ENCODE measurements at regions not wholly inside any gene's neighbourhood (a gene's known extent, or its start where the extent isn't known, plus 50 kb on each side); places are given as distances from the start of the nearest gene placed in this dataset.

DNA sequence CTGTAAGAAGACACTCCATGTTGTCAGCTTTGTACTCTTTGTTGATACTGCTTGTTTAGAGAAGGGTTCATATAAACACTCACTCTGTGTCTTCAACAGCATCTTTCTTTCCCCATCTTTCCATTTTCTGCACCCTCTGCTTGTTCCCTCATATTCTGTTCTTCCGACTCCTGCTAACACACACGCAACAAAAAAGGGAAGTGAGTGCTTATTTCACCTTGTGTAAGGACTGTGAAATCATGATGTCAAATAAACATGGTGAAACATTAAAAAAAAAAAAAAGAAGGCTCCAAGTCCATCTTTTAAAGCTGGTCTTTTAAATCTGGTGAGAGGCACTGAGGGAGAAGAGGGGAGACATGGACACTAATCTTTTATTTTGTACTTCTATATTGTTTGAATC, 145.4 kb downstream of the RPAP3 start:
- Histone ChIP-seq H3K36me3 (no peaks in the 10 kb centered on the region), H3K4me3 (no peak overlapping the region), H3K27ac (no peak overlapping the region), H3K4me1 (ENCODE audit: control insufficient read depth in 1 of 2, low read depth in 2 of 2) (no peaks in the 10 kb centered on the region), H3K27me3 (replicated peaks; ENCODE audit: insufficient read depth) (no peaks in the 10 kb centered on the region), H3K9me3 (no peaks in the 10 kb centered on the region)
- ATAC-seq (ENCODE audit: insufficient number of reproducible peaks, low FRiP score, low read depth), result no peak
- TF ChIP-seq, protein P1, sequence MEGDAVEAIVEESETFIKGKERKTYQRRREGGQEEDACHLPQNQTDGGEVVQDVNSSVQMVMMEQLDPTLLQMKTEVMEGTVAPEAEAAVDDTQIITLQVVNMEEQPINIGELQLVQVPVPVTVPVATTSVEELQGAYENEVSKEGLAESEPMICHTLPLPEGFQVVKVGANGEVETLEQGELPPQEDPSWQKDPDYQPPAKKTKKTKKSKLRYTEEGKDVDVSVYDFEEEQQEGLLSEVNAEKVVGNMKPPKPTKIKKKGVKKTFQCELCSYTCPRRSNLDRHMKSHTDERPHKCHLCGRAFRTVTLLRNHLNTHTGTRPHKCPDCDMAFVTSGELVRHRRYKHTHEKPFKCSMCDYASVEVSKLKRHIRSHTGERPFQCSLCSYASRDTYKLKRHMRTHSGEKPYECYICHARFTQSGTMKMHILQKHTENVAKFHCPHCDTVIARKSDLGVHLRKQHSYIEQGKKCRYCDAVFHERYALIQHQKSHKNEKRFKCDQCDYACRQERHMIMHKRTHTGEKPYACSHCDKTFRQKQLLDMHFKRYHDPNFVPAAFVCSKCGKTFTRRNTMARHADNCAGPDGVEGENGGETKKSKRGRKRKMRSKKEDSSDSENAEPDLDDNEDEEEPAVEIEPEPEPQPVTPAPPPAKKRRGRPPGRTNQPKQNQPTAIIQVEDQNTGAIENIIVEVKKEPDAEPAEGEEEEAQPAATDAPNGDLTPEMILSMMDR (IDR thresholded peaks at IDR 0.05), result no peak
- no peak for DNase-seq (ENCODE audit: low spot score)

DNA sequence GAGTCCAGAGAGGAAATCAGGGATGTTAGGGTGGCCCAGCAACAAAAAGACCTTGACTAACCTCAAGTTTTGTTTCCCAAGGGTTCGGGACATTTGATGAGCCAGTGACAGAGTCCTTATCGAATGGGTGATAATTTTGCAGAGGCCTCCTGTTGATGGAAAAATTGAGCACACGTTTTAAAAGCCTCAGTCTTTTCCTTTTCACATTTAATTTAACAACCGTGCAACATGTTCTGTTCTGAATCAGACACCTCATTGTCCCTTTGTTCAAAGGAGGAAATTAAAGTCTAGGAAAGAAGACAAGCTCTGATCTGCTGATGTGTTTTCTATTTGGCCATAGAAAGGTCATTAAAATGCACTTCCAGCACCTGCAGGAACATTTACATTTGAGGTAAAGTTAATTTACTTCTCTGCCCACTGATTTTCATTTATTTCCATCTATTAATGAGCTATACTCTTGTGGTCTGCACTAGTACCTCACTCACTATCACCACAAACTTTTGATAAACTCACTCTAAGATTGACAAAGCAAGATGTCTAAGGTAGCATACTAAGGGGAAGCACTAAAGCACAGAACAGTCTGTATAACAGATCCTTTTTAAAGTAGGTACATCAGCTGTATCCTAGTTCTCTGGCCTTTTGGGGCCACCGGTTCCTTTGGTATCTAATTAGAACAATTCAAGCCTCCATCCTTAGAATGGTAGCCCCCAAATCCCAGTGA, 147.0 kb downstream of the RPAP3 start:
- H3K36me3 ChIP-seq, result no peaks in the 10 kb centered on the region
- H3K9me3 ChIP-seq, result no peaks in the 10 kb centered on the region
- TF ChIP-seq, protein P1 (IDR thresholded peaks at IDR 0.05), result no peak
- H3K27me3 ChIP-seq (replicated peaks; ENCODE audit: insufficient read depth), result no peaks in the 10 kb centered on the region
- no peaks in the 10 kb centered on the region for H3K4me1 ChIP-seq (ENCODE audit: control insufficient read depth in 1 of 2, low read depth in 2 of 2)
- no peak overlapping the region for H3K4me3 ChIP-seq
- H3K27ac ChIP-seq, result no peak overlapping the region
- no peak for DNase-seq (ENCODE audit: low spot score)
- ATAC-seq (ENCODE audit: insufficient number of reproducible peaks, low FRiP score, low read depth), result no peak

DNA sequence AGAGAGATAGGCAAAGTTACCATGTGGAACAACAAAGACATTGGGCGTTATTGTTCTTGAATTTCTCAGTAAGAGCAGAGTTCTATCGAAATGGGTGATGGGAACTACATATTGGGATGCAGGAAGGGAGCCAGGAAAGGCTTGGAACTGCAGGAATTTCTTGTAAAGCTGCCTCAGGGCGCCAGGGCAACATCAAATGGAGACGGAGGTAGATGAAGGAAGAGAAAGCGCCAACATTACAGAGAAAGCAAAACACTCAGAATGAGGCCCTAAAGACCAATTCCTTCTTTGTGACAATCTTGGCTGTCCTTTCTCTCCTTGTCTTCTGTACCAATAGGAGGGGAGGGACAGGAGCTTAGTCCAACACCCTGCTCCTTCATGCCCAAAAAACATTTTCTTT, 148.4 kb downstream of the RPAP3 start:
- no peaks in the 10 kb centered on the region for H3K36me3 ChIP-seq
- H3K27ac ChIP-seq, result no peak overlapping the region
- H3K27me3 ChIP-seq (replicated peaks; ENCODE audit: insufficient read depth), result no peaks in the 10 kb centered on the region
- H3K4me3 ChIP-seq, result peak overlapping the region; percentile 3
- H3K4me1 ChIP-seq (ENCODE audit: control insufficient read depth in 1 of 2, low read depth in 2 of 2), result no peaks in the 10 kb centered on the region
- DNase-seq (ENCODE audit: low spot score) (no peak), ATAC-seq (ENCODE audit: insufficient number of reproducible peaks, low FRiP score, low read depth) (no peak)
- H3K9me3 ChIP-seq, result peaks cover 8% of the 10 kb centered on the region
- TF ChIP-seq, protein P1 (IDR thresholded peaks at IDR 0.05), result no peak

DNA sequence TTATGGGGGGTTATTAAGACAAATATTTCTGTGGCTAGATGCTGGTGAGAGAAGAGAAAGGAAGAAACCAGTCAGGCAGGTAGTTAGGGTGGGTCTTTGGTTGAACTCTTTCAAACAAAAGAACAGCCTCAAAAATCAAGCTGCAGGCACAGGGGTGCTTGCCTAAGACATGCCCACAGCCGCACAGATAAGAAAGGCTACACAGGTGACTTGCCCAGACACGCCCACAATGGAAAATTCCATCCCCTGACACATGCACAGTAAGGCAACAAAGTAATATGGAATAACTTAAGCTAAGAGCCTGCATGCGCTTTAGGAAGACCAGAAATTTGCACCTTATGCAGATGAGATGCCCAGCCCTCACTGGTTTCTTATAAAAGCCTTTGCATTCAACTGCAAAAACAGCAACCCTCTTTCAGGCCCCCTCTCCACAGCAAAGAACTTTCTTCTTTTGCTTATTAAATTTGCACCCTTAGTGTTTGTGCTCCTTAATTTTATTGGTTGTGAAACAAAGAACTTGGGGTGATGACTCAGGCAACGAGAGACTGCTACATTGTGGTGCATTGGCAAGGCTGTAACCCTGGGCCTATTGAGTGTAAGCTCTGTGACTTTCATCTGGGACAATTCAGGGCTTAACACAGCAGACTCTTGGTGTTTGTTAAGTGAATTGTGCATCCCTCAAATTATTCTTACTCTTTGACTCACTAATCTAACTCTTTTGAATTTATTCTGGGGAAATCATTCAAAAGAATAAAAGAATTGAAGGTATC, 149.4 kb downstream of the RPAP3 start:
- Histone ChIP-seq H3K4me3 (no peak overlapping the region), H3K4me1 (ENCODE audit: control insufficient read depth in 1 of 2, low read depth in 2 of 2) (no peaks in the 10 kb centered on the region), H3K36me3 (no peaks in the 10 kb centered on the region), H3K27me3 (replicated peaks; ENCODE audit: insufficient read depth) (no peaks in the 10 kb centered on the region), H3K27ac (no peak overlapping the region), H3K9me3 (peaks cover 8% of the 10 kb centered on the region)
- TF ChIP-seq, protein P1 (IDR thresholded peaks at IDR 0.05), result no peak
- DNase-seq (ENCODE audit: low spot score), result no peak
- ATAC-seq (ENCODE audit: insufficient number of reproducible peaks, low FRiP score, low read depth), result no peak

DNA sequence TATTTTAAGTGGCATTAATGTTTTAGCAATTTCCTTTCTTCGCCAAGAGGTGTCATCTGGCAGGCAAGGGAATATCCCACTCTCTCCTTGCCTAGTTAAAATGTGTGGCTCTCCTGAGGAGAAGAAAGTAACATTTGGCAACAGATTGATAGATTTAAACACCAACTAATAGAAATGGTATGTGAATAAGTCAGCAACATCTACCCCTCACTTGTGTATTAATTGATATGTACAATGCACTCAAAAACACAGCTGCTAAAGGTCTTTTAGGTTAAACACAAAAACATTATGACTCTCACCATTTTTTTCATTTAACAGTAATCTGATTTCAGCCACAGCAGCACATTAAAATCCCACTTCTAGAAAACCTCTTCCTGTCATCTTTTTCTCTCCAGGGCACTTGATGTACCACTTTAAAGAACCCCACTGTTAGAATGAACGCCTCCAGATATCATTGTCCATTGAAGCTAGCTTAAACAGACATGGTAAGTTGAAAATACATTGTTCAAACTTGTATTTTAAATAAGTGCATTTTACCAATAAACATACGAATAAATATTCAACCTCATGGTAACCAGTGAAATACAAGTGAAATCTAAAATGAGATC, 151.7 kb downstream of the RPAP3 start:
- H3K27me3 ChIP-seq (replicated peaks; ENCODE audit: insufficient read depth), result no peaks in the 10 kb centered on the region
- H3K36me3 ChIP-seq, result no peaks in the 10 kb centered on the region
- no peak overlapping the region for H3K27ac ChIP-seq
- H3K4me1 ChIP-seq (ENCODE audit: control insufficient read depth in 1 of 2, low read depth in 2 of 2), result no peaks in the 10 kb centered on the region
- H3K4me3 ChIP-seq, result no peak overlapping the region
- ATAC-seq (ENCODE audit: insufficient number of reproducible peaks, low FRiP score, low read depth) (no peak), DNase-seq (ENCODE audit: low spot score) (no peak)
- TF ChIP-seq, protein P1 (IDR thresholded peaks at IDR 0.05), result no peak
- peaks cover 8% of the 10 kb centered on the region for H3K9me3 ChIP-seq

All from thoracic aorta (tissue), 2 donors.